Ascending aorta (tissue), 2 donors: ENCODE measurements at regions not wholly inside any gene's neighbourhood (a gene's known extent, or its start where the extent isn't known, plus 50 kb on each side); places are given as distances from the start of the nearest gene placed in this dataset.

ENCODE experiments used
- DNase-seq, 2 donors: peaks; one replicate each; pipeline ENCODE4 v3.0.0-alpha.2; 2019; ENCODE audit warnings: low spot score in 2 of 2
- H3K27ac ChIP-seq, 2 donors: fragments of 200-600 bp; sonication (generic); one replicate each; pipeline ENCODE4 v1.5.1; 2016 to 2017; ENCODE audit warnings: mild to moderate bottlenecking in 1 of 2
- H3K27me3 ChIP-seq: fragments of 200-600 bp; sonication (generic); one replicate; pipeline ENCODE4 v1.5.1; 2017
- H3K36me3 ChIP-seq, 2 donors: fragments of 200-600 bp; sonication (generic); one replicate each; pipeline ENCODE4 v1.5.1; 2016
- H3K4me1 ChIP-seq, 2 donors: fragments of 200-600 bp; sonication (generic); one replicate each; pipeline ENCODE4 v1.5.1; 2016 to 2017; ENCODE audit warnings: mild to moderate bottlenecking in 1 of 2
- H3K4me3 ChIP-seq, 2 donors: fragments of 200-600 bp; sonication (generic); one replicate each; pipeline ENCODE4 v1.5.1; 2016 to 2017; ENCODE audit warnings: mild to moderate bottlenecking in 1 of 2
- H3K9me3 ChIP-seq, 2 donors: fragments of 200-600 bp; sonication (generic); one replicate each; pipeline ENCODE4 v1.5.1; 2016
- intact Hi-C: fragments of 100-400 bp; cut with DNase I; formaldehyde crosslinking; loops from one replicate; pipeline ENCODE4 v1.15.1; 2023
- TF ChIP-seq, protein P1 (sequence below), 3 experiments: fragments of 200-600 bp in 2 of 3; fragments of 450-650 bp in 1 of 3; sonication (generic) in 2 of 3; IDR thresholded peaks; one replicate each; pipeline ENCODE4 v1.5.1; 2016 to 2019; ENCODE audit warnings: antibody characterized with exemption in 3 of 3, mild to moderate bottlenecking in 1 of 3, moderate library complexity in 1 of 3

DNA sequence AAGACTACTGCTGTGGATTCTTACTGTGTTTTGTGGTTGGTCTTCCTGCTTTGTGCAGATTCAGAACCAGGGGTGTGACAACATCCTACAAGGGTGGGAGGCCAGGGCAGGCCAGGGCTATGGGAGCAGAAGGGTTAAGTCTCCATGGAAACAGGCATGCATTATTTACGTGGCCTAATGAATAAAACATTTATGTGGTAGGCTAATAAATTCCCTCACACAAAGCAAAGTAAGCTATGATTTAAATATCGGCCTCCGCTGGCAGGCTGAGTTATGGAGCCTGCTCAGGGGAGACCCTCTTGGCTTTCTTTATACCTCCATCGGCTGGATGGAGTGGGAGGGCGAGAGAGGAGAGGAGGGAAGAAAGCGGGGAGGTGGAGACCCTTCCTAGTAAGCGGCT, 230.3 kb upstream of the MVB12B start:
- DNase-seq = no peak
- no peaks in the 10 kb centered on the region for H3K36me3 ChIP-seq
- no peak overlapping the region for H3K27ac ChIP-seq
- TF ChIP-seq, protein P1, sequence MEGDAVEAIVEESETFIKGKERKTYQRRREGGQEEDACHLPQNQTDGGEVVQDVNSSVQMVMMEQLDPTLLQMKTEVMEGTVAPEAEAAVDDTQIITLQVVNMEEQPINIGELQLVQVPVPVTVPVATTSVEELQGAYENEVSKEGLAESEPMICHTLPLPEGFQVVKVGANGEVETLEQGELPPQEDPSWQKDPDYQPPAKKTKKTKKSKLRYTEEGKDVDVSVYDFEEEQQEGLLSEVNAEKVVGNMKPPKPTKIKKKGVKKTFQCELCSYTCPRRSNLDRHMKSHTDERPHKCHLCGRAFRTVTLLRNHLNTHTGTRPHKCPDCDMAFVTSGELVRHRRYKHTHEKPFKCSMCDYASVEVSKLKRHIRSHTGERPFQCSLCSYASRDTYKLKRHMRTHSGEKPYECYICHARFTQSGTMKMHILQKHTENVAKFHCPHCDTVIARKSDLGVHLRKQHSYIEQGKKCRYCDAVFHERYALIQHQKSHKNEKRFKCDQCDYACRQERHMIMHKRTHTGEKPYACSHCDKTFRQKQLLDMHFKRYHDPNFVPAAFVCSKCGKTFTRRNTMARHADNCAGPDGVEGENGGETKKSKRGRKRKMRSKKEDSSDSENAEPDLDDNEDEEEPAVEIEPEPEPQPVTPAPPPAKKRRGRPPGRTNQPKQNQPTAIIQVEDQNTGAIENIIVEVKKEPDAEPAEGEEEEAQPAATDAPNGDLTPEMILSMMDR (IDR thresholded peaks at IDR 0.05) = no peak
- no peaks in the 10 kb centered on the region for H3K4me1 ChIP-seq
- no peaks in the 10 kb centered on the region for H3K27me3 ChIP-seq
- no peaks in the 10 kb centered on the region for H3K9me3 ChIP-seq
- intact Hi-C loops = no loop called here
- H3K4me3 ChIP-seq = no peak overlapping the region

DNA sequence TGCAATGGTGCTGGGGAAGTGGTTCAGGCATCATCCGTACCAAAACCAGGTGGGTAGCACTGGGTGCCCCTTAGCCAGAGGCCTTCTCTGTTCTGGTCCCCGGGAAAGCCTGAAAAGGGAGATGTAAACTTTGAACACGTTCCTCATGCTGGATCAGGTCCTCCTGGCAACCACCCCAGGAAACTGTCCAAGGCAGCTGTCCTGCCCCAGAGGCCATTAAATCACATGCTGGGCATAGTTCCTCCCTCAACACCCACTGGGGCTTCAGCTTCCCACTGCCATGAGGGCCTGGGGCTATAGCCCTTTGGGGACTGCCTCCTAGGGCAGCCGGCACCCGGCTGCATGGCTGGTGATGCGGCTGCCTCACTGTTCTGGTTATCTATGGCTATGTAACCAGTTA, 228.9 kb upstream of the MVB12B start:
- H3K9me3 ChIP-seq = no peaks in the 10 kb centered on the region
- intact Hi-C loops = no loop called here

DNA sequence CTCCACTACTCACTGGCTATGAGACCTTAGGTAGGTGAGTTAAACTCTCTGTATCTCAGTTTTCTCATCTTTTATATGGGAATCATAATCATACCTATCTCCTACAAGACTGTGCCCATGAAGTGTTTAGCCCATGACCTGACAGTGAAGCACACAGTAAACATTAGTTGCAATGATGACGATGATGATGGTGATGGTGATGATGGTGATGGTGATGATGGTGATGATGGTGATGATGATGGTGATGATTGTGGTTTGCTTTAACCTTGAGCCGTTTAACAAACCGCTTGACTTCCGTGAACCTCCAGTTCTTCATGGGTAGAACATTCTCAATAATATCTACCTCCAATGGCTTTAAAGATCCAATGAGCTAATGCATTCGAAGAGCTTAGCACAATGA, 220.2 kb upstream of the MVB12B start:
- no peak for DNase-seq
- Histone ChIP-seq H3K4me3 (no peak overlapping the region), H3K27me3 (no peaks in the 10 kb centered on the region), H3K9me3 (no peaks in the 10 kb centered on the region), H3K4me1 (no peaks in the 10 kb centered on the region), H3K27ac (no peak overlapping the region), H3K36me3 (no peaks in the 10 kb centered on the region)
- TF ChIP-seq, protein P1 (IDR thresholded peaks at IDR 0.05) = no peak
- intact Hi-C loops = no loop called here

More for the DNA sequence above, 228.9 kb upstream of the MVB12B start:
- no peak overlapping the region for H3K27ac ChIP-seq
- no peaks in the 10 kb centered on the region for H3K4me1 ChIP-seq
- no peaks in the 10 kb centered on the region for H3K27me3 ChIP-seq
- H3K4me3 ChIP-seq = no peak overlapping the region
- TF ChIP-seq, protein P1 (IDR thresholded peaks at IDR 0.05) = no peak
- no peak for DNase-seq
- H3K36me3 ChIP-seq = no peaks in the 10 kb centered on the region

DNA sequence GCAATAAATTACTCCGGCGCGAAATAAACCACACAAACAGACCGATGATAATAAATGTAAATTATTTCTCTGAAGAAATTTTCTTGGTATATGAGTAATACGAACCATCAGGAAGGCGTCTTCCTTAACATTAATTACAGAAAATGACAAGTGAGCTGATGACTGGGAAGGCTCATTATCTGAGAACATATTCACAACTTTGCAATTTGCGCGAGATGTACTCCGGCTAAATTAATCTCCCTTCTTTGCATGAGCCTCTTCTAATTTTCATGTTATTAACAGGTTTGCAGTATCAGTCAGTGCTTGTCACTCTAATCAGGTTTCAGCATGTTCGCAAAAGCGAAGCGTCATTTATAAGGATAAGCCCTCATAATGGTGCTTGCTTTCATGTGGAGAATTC, 218.9 kb upstream of the MVB12B start:
- H3K27ac ChIP-seq = no peak overlapping the region
- intact Hi-C loops = no loop called here
- no peaks in the 10 kb centered on the region for H3K4me1 ChIP-seq
- no peaks in the 10 kb centered on the region for H3K9me3 ChIP-seq
- H3K27me3 ChIP-seq = no peaks in the 10 kb centered on the region
- no peak for DNase-seq
- TF ChIP-seq, protein P1 (IDR thresholded peaks at IDR 0.05) = no peak
- no peaks in the 10 kb centered on the region for H3K36me3 ChIP-seq
- no peak overlapping the region for H3K4me3 ChIP-seq

DNA sequence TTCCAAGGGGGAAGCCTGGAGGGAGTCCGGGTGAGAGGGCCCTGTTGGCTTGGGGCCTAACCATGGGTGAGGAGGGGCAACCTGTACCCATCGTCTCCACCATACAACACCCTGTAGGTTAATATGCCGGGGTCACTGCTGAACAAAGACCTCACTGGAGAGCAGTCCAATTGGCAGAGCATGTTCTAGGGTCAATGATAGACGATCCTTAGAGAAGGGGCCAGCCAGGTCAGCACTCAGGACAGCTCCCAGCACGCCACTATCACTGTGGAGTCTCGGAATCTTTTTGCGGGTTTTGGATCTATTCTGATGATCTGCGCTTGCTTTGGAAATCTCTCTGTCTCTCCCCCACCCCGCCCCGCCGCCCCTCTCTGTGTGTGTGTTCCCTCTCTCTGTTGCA, 218.4 kb upstream of the MVB12B start:
- no peaks in the 10 kb centered on the region for H3K36me3 ChIP-seq
- no peaks in the 10 kb centered on the region for H3K9me3 ChIP-seq
- H3K4me1 ChIP-seq = no peaks in the 10 kb centered on the region
- H3K27ac ChIP-seq = no peak overlapping the region
- intact Hi-C loops = no loop called here
- TF ChIP-seq, protein P1 (IDR thresholded peaks at IDR 0.05) = no peak
- no peaks in the 10 kb centered on the region for H3K27me3 ChIP-seq
- no peak overlapping the region for H3K4me3 ChIP-seq
- no peak for DNase-seq

DNA sequence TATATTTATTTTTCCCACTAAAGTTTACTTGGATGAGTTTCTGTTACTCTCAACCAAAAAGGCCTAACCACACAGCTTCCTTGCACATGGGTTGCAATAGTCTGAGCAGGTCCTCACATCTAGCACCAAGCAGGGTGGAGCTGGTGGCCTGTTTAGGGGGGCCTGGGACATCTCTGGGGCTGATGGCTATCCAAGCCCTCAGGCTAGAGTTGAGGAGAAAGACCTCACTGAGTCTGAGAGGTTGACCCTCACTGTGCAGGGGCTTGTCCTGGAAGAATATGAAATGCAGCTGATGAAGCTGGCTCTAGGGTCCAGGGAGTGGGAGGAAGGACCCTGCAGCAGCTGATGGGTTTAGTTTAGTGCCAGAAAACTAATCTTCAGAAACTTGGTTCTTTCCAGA, 217.1 kb upstream of the MVB12B start:
- Histone ChIP-seq H3K27me3 (no peaks in the 10 kb centered on the region), H3K36me3 (no peaks in the 10 kb centered on the region), H3K4me3 (no peak overlapping the region), H3K9me3 (no peaks in the 10 kb centered on the region), H3K4me1 (no peaks in the 10 kb centered on the region), H3K27ac (no peak overlapping the region)
- intact Hi-C loops = no loop called here
- no peak for DNase-seq
- TF ChIP-seq, protein P1 (IDR thresholded peaks at IDR 0.05) = no peak
